H9 (cell line): ENCODE measurements at regions not wholly inside any gene's neighbourhood (a gene's known extent, or its start where the extent isn't known, plus 50 kb on each side); places are given as distances from the start of the nearest gene placed in this dataset.

ENCODE experiments used
- DNase-seq: peaks from one replicate; pipeline ENCODE4 v3.0.0-alpha.2; 2017
- H2AFZ ChIP-seq: one replicate; pipeline ENCODE4 v1.6.1; 2013; ENCODE audit warnings: mild to moderate bottlenecking, low read length, control low read depth, moderate library complexity
- H2AK5ac ChIP-seq: 2 replicates; pipeline ENCODE4 v1.6.1; 2013; ENCODE audit warnings: low read length, control low read depth, mixed read lengths; ENCODE audit not compliant: insufficient read length
- H2BK120ac ChIP-seq: one replicate; pipeline ENCODE4 v1.6.1; 2013; ENCODE audit warnings: low read depth, mild to moderate bottlenecking, low read length, control low read depth, inconsistent platforms; ENCODE audit not compliant: poor library complexity, severe bottlenecking
- H2BK12ac ChIP-seq: 2 replicates; pipeline ENCODE4 v1.6.1; 2013; ENCODE audit warnings: low read length, control low read depth, mixed read lengths, low read depth; ENCODE audit not compliant: insufficient read length
- H2BK15ac ChIP-seq: 2 replicates; pipeline ENCODE4 v1.6.1; 2013; ENCODE audit warnings: low read depth, low read length, control low read depth
- H2BK20ac ChIP-seq: one replicate; pipeline ENCODE4 v1.6.1; 2013; ENCODE audit warnings: low read depth, mild to moderate bottlenecking, low read length, control low read depth, inconsistent platforms; ENCODE audit not compliant: poor library complexity, severe bottlenecking
- H2BK5ac ChIP-seq: 2 replicates; pipeline ENCODE4 v1.6.1; 2013; ENCODE audit warnings: low read length, control low read depth, mixed read lengths; ENCODE audit not compliant: insufficient read length
- H3K14ac ChIP-seq: 2 replicates; pipeline ENCODE4 v1.6.1; 2013; ENCODE audit warnings: low read length, control low read depth; ENCODE audit not compliant: insufficient read depth
- H3K18ac ChIP-seq: 2 replicates; pipeline ENCODE4 v1.6.1; 2013; ENCODE audit warnings: low read depth, mild to moderate bottlenecking, mixed read lengths, low read length, control low read depth; ENCODE audit not compliant: insufficient read length
- H3K23ac ChIP-seq: 2 replicates; pipeline ENCODE4 v1.6.1; 2013; ENCODE audit warnings: low read length, control low read depth, mixed read lengths, low read depth; ENCODE audit not compliant: insufficient read length
- H3K23me2 ChIP-seq: 2 replicates; pipeline ENCODE4 v1.6.1; 2013; ENCODE audit warnings: low read depth, mild to moderate bottlenecking, mixed read lengths, low read length, control low read depth; ENCODE audit not compliant: insufficient read length, poor library complexity, severe bottlenecking
- H3K27ac ChIP-seq: 2 replicates; pipeline ENCODE4 v1.5.1; 2013; ENCODE audit warnings: low read length, control low read depth, mixed read lengths, low read depth; ENCODE audit not compliant: insufficient read length
- H3K27me3 ChIP-seq: 2 replicates; pipeline ENCODE4 v1.6.1; 2013; ENCODE audit warnings: low read length, control low read depth, inconsistent platforms; ENCODE audit not compliant: insufficient read depth
- H3K4ac ChIP-seq: 2 replicates; pipeline ENCODE4 v1.6.1; 2013; ENCODE audit warnings: low read depth, mild to moderate bottlenecking, control low read depth, inconsistent platforms, low read length, moderate library complexity
- H3K4me1 ChIP-seq: 2 replicates; pipeline ENCODE4 v1.6.1; 2013; ENCODE audit warnings: low read length, control low read depth, inconsistent platforms; ENCODE audit not compliant: insufficient read depth
- H3K4me2 ChIP-seq: 2 replicates; pipeline ENCODE4 v1.6.1; 2013; ENCODE audit warnings: low read length, control low read depth, mixed read lengths; ENCODE audit not compliant: insufficient read length, insufficient read depth
- H3K56ac ChIP-seq: 2 replicates; pipeline ENCODE4 v1.6.1; 2013; ENCODE audit warnings: low read depth, mild to moderate bottlenecking, mixed read lengths, low read length, control low read depth; ENCODE audit not compliant: insufficient read length
- H3K79me1 ChIP-seq: 2 replicates; pipeline ENCODE4 v1.6.1; 2013; ENCODE audit warnings: low read depth, mild to moderate bottlenecking, moderate library complexity, low read length, control low read depth, inconsistent platforms; ENCODE audit not compliant: insufficient read depth, poor library complexity, severe bottlenecking
- H3K79me2 ChIP-seq: 2 replicates; pipeline ENCODE4 v1.6.1; 2013; ENCODE audit warnings: low read length, control low read depth, inconsistent platforms; ENCODE audit not compliant: insufficient read depth
- H3K9ac ChIP-seq: 2 replicates; pipeline ENCODE4 v1.6.1; 2013; ENCODE audit warnings: low read length, control low read depth, mixed read lengths; ENCODE audit not compliant: insufficient read length; ENCODE audit errors: extremely low read depth
- H3K9me3 ChIP-seq: one replicate; pipeline ENCODE4 v1.6.1; 2013; ENCODE audit warnings: low read depth, low read length, inconsistent platforms; ENCODE audit not compliant: control insufficient read depth
- H3T11ph ChIP-seq: one replicate; pipeline ENCODE4 v1.6.1; 2013; ENCODE audit warnings: mild to moderate bottlenecking, low read length, control low read depth, inconsistent platforms
- H4K20me1 ChIP-seq: one replicate; pipeline ENCODE4 v1.6.1; 2013; ENCODE audit not compliant: control insufficient read depth, insufficient read length, insufficient read depth
- H4K5ac ChIP-seq: 2 replicates; pipeline ENCODE4 v1.6.1; 2013; ENCODE audit warnings: low read depth, mild to moderate bottlenecking, mixed read lengths, low read length, control low read depth; ENCODE audit not compliant: insufficient read length
- H4K8ac ChIP-seq: replicated peaks from 2 replicates; pipeline ENCODE4 v1.6.1; 2013; ENCODE audit warnings: low read length, control low read depth, mixed read lengths, low read depth; ENCODE audit not compliant: insufficient read length
- H4K91ac ChIP-seq: 2 replicates; pipeline ENCODE4 v1.6.1; 2013; ENCODE audit warnings: low read depth, mild to moderate bottlenecking, moderate library complexity, mixed read lengths, low read length, control low read depth; ENCODE audit not compliant: insufficient read length
- H3K27ac Mint-ChIP-seq, 3 experiments: 2 replicates in 2 of 3; 3 replicates in 1 of 3; pipeline ENCODE4 v1.8.0; 2020 to 2021; ENCODE audit warnings: mixed read lengths in 3 of 3, mild to moderate bottlenecking in 1 of 3, moderate library complexity in 1 of 3
- H3K27me3 Mint-ChIP-seq: 2 replicates; pipeline ENCODE4 v1.8.0; 2021; ENCODE audit warnings: low read depth, mild to moderate bottlenecking, moderate library complexity, mixed read lengths
- H3K36me3 Mint-ChIP-seq, 3 experiments: 2 replicates in 2 of 3; 3 replicates in 1 of 3; pipeline ENCODE4 v1.8.0; 2020 to 2021; ENCODE audit warnings: low read depth in 3 of 3, mixed read lengths in 3 of 3; ENCODE audit not compliant: insufficient read depth in 1 of 3
- H3K4me1 Mint-ChIP-seq, 2 experiments: 2 replicates each; pipeline ENCODE4 v1.8.0; 2020; ENCODE audit warnings: mixed read lengths in 2 of 2
- H3K4me3 Mint-ChIP-seq, 2 experiments: 2 replicates in 1 of 2; 3 replicates in 1 of 2; pipeline ENCODE4 v1.8.0; 2020 to 2021; ENCODE audit warnings: mild to moderate bottlenecking in 2 of 2, mixed read lengths in 2 of 2, moderate library complexity in 1 of 2
- H3K9me3 Mint-ChIP-seq, 2 experiments: 2 replicates in 1 of 2; 3 replicates in 1 of 2; pipeline ENCODE4 v1.8.0; 2020; ENCODE audit warnings: mild to moderate bottlenecking in 2 of 2, mixed read lengths in 2 of 2, moderate library complexity in 1 of 2
- WGBS: extraction: QIAGEN DNeasy Blood & Tissue Kit; methylation state at CpG from one replicate; pipeline ENCODE4 v1.1.7; 2013; ENCODE audit warnings: missing lambda C conversion rate, low lambda C conversion rate, mixed read lengths; ENCODE audit not compliant: insufficient read length; ENCODE audit errors: extremely low coverage; 5-methylcytosine and 5-hydroxymethylcytosine counted together
- TF ChIP-seq, protein P1 (sequence below): fragments of 200-600 bp; sonication (generic); conservative IDR thresholded peaks from 3 replicates; pipeline ENCODE4 v1.8.0; 2021; ENCODE audit warnings: antibody characterized with exemption, mild to moderate bottlenecking

DNA sequence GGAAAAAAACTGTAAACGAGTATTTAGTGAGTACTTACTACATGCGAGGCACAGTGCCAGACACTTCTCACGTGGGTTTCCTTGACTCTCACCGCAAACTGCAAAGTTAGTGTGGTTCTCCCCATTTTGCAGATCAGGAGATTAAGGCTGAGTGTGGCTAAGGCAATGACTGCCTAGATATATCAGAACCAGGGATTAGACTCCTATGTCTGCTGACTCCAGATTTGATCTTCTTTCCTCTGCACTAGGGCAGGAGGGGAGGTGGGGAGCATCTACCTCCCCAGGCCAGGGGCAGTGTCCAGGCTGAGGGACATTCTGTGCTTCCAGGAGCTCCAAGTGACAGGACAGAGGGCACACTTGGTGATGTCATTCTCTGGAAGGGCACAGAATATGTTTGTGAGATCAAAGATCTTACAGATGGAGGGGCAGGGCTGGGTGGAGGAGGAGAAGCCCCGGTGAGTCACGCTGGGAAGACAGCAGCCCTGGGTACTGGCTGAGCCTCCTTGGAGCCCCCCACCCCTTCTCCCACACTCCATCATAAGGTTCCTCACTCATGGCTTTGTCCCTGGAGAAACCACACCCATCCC, 92.4 kb downstream of the RHOB start:
- Mint-ChIP-seq H3K36me3 (no peaks in the 10 kb centered on the region), H3K27ac (no peak overlapping the region), H3K4me3 (no peak overlapping the region; a peak in 1 of 5 replicates), H3K27me3 (peaks cover 24% of the 10 kb centered on the region), H3K4me1 (peaks cover 44 to 46% of the 10 kb centered on the region in 2 experiments), H3K9me3 (no peaks in the 10 kb centered on the region)
- no peaks in the 10 kb centered on the region for H3K23me2 ChIP-seq
- TF ChIP-seq, protein P1, sequence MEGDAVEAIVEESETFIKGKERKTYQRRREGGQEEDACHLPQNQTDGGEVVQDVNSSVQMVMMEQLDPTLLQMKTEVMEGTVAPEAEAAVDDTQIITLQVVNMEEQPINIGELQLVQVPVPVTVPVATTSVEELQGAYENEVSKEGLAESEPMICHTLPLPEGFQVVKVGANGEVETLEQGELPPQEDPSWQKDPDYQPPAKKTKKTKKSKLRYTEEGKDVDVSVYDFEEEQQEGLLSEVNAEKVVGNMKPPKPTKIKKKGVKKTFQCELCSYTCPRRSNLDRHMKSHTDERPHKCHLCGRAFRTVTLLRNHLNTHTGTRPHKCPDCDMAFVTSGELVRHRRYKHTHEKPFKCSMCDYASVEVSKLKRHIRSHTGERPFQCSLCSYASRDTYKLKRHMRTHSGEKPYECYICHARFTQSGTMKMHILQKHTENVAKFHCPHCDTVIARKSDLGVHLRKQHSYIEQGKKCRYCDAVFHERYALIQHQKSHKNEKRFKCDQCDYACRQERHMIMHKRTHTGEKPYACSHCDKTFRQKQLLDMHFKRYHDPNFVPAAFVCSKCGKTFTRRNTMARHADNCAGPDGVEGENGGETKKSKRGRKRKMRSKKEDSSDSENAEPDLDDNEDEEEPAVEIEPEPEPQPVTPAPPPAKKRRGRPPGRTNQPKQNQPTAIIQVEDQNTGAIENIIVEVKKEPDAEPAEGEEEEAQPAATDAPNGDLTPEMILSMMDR = no peak
- H3K4me2 ChIP-seq = no peak overlapping the region
- no peak overlapping the region for H3K56ac ChIP-seq
- H3T11ph ChIP-seq = no peak overlapping the region
- H2BK15ac ChIP-seq = no peak overlapping the region
- H3K9me3 ChIP-seq = no peaks in the 10 kb centered on the region
- no peaks in the 10 kb centered on the region for H3K79me1 ChIP-seq
- no peak overlapping the region for H2BK20ac ChIP-seq
- no peak overlapping the region for H2AFZ ChIP-seq
- H4K91ac ChIP-seq = no peak overlapping the region
- no peak overlapping the region for H2AK5ac ChIP-seq
- no peak overlapping the region for H3K14ac ChIP-seq
- H3K27ac ChIP-seq = no peak overlapping the region
- H3K23ac ChIP-seq = no peak overlapping the region
- H3K18ac ChIP-seq = no peak overlapping the region
- no peak for DNase-seq
- WGBS = no CpG with 5 or more reads among the region's 6 CpGs
- peaks cover 13% of the 10 kb centered on the region; the same call in 1 of the 2 replicates for H3K4me1 ChIP-seq
- H2BK12ac ChIP-seq = no peak overlapping the region
- H3K79me2 ChIP-seq = no peaks in the 10 kb centered on the region
- H4K5ac ChIP-seq = no peak overlapping the region
- H3K27me3 ChIP-seq = no peaks in the 10 kb centered on the region
- H3K4ac ChIP-seq = no peak overlapping the region
- no peak overlapping the region for H4K8ac ChIP-seq
- no peak overlapping the region for H2BK120ac ChIP-seq
- H2BK5ac ChIP-seq = no peak overlapping the region
- no peak overlapping the region for H3K9ac ChIP-seq
- H4K20me1 ChIP-seq = no peaks in the 10 kb centered on the region
